Glomerular endothelial cell (primary cell): ENCODE measurements at regions not wholly inside any gene's neighbourhood (a gene's known extent, or its start where the extent isn't known, plus 50 kb on each side); places are given as distances from the start of the nearest gene placed in this dataset.
"Not testable (repeated sequence)": the region's sequence is repeated elsewhere in the genome, so short reads cannot be mapped to it uniquely, and the experiment has no call there.

Experiments
- DNase-seq: peaks from one replicate; pipeline ENCODE4 v3.0.0-alpha.2; 2011; ENCODE audit warnings: low read depth, low spot score; ENCODE audit errors: extremely low read depth

DNA sequence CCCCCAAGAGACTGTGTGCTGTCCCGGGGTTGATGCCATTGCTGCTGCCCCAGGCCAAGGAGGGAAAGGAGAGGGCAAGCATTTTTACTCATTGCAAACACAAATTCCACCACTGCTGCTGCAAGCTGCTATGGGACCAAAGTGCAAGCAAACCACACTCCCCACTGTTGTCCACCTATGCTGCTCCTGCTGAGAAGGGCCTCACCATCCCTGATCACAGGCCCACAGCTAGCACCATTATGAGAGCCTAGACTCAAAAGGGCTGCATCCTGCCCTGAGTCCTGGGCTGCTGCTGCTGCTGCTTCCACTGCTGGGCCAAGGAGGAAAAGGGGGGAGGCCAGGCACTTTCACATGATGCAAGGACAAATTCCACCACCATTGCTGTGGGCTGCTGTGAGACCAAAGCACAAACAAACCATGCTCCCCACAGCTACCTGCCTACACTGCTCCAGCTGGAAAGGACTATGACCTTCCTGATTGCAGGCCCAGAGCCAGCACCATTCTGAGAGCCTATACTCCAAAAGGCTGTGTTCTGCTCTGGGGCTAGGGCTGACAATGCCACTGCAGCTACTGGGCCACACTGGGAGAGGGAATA lies 218.2 kb upstream of the ZCCHC13 start:
- DNase-seq = no peak

DNA sequence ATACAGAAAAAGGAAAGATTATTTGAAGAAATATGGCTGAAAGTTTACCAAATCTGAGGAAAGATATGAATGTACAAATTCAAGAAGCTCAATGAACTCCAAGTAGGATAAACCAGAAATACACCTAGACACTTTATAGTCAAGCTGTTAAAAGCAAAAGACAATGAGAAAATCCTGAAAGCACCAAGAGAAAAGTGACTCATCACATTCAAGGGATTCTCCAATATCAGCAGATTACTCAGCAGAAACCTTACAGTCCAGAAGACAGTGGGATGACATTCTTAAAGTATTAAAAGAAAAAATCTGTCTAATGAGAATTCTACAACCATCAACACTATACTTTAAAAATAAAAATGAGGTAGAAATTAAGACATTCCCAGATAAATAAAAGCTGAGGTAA lies 223.8 kb upstream of the ZCCHC13 start:
- no peak for DNase-seq

DNA sequence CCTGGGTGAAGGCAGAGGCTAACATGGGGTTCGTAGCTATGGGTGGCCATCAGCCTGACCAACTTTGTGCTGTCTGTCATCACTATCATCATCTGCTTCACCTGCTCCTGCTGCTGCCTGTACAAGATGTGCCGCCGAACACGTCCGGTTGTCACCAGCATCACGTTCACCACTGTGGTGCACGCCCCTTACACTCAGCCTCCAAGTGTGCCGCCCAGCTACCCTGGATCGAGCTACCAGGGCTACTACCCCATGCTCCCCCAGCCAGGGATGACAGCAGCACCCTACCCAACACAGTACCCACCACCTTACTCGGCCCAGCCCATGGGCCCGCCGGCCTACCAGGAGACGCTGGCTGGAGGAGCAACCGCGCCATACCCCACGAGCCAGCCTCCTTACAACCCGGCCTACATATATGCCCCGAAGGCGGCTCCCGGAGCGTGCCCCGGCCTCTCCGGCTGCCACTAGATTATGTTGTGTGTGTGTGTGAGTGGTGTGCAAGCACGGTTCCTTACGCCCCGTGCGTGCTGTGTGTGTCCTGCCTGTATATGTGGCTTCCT lies 213.4 kb upstream of the XIST start:
- DNase-seq = no peak

DNA sequence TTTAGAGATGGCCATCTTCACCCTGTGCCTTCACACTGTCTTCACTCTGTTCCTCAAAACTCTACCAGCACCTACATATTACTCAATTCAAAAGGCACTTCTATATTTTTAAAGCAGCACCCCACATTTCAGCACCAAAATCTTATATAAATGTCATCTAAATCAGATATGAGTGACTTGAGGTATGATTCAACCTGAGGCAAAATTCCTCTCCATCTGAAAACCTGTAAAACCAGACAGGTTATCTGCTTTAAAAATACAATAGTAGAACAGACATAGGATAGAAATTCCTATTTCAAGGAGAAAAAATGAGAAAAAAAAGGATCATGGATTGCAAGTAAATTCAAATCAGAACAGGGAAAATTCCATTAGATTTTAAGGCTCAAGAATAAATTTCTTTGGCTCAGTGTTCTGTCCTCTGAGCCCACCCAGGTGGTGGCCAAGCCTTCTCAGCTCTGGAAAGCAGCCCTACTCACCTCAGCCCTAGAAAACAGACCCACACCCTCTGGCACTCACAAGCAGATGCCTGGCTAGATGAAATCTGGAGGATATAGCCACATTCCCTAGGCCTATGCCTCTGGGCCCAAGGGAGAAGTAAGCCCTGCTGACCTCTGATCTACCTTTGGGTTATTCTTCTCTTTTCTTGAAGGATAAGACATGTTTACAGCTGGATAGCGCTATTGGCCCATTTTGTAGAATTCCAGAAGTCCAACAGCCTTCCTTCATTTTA lies 211.1 kb upstream of the XIST start:
- DNase-seq = no peak

DNA sequence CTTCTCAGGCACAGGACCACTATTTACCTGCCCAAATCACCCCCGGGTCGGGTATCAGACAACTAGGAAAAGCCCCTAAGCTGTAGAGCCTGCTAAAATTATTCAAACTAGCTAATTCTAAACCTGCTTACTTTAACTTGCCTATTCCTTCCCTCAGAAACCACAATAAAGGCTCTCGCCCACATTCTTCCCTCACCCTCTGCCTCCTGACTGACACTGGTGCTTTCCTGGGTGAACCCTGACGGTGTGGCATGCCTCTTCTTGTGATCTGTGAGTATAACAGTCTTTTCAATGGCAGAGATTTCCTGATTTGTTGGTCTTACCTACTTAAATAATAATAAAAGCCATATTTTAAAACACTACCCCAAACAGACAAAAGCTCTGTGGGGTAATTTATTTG lies 209.4 kb upstream of the XIST start:
- no peak for DNase-seq

DNA sequence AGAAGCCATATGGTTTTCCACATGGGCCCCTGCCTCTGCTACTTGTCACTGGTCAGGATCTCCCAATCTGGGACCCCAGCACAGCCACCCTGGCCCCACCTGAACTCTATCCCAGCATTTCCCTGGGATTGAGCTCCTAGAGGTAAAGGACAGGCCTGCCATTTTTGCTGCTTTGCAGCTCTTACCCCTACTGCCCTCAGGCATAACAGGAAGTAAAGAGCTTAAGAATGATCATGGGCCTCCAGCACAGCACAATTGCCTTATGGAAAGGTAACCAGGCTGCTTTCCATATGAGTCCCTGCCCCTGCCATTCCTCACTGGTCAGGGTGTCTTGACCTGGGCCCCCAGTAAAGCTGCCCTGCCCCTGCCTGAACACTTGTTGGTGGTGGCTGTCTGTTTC lies 196.6 kb upstream of the XIST start:
- no peak for DNase-seq

DNA sequence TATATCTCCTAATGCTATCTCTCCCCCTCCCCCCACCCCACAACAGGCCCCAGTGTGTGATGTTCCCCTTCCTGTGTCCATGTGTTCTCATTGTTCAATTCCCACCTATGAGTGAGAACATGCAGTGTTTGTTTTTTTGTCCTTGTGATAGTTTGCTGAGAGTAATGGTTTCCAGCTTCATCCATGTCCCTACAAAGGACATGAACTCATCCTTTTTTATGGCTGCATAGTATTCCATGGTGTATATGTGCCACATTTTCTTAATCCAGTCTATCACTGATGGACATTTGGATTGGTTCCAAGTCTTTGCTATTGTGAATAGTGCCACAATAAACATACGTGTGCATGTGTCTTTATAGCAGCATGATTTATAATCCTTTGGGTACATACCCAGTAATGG lies 181.6 kb upstream of the XIST start:
- DNase-seq = not testable (repeated sequence)

DNA sequence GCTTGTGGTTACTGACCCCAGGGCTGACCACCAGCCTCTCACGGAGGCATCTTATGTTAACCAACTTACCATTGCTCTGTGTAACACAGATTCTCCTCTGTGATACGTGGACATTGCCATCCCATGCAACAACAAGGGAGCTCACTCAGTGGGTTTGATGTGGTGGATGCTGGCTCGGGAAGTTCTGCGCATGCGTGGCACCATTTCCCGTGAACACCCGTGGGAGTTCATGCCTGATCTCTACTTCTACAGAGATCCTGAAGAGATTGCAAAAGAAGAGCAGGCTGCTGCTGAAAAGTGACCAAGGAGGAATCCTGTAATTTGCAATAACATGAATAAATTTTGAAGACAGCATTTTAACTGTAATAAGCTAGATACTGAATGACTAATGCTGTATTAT lies 179.0 kb upstream of the XIST start:
- not testable (repeated sequence) for DNase-seq

DNA sequence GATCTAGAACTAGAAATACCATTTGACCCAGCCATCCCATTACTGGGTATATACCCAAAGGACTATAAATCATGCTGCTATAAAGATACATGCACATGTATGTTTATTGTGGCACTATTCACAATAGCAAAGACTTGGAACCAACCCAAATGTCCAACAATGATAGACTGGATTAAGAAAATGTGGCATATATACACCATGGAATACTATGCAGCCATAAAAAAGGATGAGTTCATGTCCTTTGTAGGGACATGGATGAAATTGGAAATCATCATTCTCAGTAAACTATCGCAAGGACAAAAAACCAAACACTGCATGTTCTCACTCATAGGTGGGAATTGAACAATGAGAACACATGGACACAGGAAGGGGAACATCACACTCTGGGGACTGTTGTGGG lies 178.3 kb upstream of the XIST start:
- DNase-seq = not testable (repeated sequence)

DNA sequence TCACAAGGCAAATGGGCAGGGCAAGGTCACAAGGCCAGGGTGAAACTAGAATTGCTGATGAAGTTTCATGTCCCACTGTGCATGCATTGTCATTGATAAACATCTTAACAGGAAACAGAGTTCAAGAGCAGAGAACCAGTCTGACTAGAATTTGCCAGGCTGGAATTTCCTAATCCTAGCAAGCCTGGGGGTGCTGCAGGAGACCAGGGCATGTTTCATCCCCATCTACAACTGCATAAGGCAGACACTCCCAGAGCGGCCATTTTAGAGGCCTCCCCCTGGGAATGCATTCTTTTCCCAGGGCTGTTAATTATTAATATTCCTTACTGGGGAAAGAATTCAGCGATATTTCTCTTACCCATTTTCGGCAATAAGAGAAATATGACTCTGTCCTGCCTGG lies 172.6 kb upstream of the XIST start:
- DNase-seq = not testable (repeated sequence)

DNA sequence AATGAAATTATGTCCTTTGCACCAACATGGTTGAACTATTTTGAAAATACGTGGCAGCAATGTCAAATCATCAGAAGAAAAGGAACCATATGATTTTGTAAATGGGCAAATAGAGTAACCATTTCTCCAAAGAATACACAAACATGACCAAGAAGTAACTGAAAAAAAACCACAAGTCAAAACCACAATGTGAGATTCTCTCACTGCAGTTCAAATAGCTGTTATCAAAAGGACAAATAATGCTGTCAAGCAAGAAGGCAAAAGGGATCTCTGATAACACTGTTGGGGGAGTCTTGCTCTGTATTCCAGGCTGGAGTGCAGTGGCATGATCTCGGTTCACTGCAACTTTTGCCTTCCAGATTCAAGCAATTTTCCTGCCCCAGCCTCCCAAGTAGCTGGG lies 170.7 kb upstream of the XIST start:
- DNase-seq = no peak

DNA sequence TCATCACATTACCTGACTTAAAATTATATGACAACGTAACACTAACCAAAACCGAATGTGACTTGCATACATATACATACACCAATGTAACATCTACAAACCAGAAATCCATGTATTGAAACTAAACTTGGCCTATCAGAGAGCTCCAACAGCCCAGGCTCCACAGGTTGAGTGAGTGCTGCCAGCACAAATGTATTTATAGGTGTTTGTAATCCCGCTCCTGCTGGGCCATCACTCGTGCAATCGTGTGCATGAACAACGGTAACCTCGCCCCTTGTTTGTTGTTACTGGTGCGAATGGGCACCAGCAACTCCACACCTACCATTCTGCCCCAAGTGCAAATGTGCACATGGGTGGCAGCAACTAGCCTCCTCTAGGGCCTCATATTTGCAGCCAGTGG lies 165.7 kb upstream of the XIST start:
- no peak for DNase-seq

DNA sequence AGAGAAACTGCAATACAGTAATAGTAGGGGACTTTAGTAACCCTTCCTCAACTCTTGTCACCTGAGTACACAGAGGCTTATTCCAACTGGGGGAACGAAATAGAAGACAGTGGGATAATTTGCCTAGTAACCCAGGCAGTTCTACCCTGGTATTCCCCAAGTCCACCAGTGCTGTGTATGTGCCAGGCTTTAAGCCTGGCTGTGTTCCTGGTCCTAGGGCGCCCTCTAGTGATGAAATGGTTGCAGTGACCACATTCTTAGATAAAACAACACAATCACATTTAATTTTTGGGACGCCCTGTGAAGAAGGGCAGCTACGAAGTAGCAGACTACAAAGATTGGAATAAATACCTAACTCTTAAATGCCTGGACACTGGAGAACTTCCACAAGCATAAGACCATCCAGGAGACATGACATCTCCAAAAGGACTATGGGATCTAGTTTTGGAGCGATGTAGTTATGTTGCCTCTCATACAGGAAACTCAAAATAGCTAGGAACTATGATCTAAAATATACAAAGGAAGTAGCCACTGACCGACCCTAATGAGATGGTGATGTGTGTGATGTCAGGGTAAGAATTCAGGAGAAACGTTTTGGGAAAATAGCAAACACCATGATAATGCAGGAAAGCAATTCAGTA lies 163.0 kb upstream of the XIST start:
- DNase-seq = peak; percentile 61

DNA sequence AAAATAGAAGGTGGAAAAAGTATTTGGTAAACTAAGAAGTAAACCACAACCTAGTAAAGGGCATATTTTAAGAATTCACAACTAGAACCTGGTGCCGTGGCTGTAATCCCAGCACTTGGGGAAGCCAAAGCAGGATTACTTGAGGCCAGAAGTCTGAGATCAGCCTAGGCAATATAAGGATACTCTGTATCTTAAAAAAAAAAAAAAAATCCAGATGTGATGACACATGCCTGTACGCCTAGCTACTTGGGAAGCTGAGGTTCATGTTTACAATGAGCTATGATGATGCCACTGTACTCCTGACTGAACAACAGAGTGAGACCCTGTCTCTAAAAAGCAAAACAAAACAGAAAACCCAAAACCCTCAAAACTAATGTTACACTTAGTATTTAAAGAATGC lies 156.5 kb upstream of the XIST start:
- no peak for DNase-seq

DNA sequence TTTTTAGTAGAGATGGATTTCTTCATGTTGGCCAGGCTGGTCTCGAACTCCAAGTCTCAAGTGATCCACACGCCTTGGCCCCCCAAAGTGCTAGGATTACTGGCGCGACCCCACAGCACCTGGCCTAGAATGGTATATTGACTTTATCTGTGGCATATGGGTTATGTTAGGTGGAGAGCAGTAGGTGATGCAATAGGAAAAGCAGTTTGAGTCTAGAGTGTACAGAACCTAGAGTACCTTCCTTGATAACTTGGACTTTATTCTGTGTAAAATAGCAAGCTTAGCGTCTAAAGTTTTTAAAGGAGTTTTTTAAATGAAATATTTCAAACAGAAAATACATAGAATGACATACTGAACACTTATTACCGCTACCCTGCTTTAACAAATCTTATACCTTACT lies 139.5 kb upstream of the XIST start:
- no peak for DNase-seq

DNA sequence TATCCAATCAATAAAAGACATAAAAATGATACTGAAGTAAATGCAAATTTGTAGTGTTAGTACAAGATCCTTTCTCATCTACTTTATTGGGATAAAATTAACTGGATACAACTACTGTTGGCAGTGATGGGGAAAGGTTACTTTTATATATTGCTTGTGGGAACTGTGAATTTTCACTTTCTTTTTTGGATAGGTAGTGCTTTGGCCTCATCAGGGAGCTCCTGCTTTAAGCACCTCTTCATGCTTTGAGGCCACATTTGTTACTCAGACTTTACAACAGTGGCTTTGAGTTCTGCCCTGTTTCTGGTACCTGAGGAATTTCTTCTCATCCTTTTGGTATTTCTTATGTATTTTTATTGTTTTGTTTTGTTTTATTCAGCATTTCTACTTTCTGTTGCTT lies 134.7 kb upstream of the XIST start:
- DNase-seq = no peak

DNA sequence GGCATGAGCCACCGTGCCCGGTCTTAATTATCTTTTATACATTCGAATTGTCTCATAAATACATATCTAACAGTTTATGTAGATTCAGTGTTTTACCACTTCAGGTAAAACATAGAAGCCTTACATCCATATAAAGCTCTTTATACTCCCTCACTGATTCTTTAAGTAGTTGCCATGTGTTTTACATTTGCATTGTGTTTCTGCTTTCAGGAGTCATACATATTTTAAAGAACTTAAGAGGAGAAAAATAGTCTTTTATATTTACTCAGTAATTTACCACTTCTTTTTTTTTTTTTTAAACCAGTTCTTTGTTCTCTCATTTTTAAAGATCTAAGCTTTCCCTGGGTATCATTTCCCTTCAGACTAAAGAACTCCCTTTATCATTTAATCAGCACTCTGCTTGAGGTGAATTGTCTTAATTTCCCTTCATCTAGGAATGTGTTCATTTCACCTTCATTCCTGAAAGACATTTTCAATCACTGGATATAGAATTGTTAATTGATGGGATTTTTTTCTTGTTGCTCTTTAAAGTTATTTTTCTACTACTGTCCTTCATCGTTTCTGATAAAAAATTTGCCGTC lies 127.1 kb upstream of the XIST start:
- no peak for DNase-seq

DNA sequence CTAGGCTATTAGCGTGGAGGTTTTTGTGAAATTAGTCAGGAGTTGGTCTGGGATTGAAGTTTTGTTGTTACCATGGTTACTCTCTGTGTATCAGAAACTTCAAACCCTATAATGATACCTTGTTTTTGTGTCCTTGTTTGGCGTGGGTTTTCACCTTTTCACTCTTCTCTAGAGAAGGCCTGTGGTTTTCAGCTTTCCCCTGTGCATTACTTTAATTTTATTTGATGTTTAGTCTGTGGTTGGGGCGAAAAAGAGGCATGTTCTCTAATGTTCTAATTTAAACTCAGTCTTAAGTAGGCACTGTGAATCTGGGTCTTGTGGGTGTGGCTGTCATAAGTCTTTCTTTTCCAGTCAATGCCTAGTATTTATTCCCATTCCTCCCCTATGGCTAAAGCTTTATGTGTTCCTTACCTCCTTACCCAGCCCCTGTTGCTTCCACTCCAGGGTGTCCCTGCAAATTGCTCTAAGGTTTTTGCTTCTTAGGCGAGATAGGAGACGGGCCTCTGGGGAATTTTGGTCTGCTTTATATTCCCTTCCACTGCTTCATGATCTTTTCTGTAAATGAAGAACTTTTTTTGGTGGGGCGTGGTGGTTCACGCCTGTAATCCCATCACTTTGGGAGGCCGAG lies 125.1 kb upstream of the XIST start:
- no peak for DNase-seq

DNA sequence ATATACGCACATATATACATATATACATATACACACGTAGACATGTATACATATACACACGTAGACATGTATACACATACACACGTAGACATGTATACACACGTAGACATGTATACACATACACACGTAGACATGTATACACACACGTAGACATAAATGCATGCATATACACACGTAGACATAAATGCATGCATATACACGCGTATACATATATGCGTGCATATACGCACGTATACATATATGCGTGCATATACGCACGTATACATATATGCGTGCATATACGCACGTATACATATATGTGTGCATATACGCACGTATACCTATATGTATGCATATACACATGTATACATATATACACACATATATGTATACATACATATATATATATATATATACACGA lies 114.9 kb upstream of the XIST start:
- DNase-seq = not testable (repeated sequence)

DNA sequence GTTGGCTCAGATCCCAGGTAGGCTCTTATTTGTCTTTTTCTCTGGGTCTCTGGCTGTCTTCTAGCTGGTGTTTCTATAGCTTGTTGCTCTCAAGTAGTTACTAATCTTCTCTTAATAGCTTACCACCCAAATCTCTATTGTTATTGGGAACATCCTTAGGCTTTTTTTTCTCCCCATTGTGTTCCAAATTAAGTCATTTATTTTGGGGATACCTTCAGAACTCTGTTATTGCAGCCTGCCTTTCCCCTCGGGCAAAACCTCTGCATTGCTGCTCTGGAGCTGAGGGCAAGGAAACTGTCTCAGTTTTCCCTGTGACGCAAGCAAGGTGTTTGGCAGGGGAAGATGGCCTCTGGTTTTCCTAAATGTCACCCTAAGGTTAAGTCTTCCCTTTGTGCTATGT lies 113.3 kb upstream of the XIST start:
- DNase-seq = no peak

DNA sequence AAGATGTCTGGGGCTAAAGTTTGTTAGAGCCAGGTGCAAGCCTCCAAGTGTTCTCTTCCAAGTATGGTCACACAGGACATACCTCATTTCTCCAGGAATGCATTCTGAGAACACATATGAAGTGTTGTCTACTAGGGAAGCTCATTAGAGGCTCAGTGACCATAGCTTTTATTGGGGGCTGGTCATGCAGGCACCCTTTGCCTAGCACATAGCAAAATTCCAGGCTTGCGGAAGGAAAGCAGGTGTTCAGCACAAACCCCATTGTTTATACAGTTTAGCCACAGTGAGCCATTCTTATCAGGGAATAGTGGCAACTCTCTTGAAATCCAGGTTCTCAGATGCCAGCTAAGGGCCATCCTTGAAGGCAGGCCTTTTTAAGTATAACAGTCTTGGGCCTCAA lies 112.1 kb upstream of the XIST start:
- DNase-seq = no peak
